H1 (cell line): ENCODE measurements at regions not wholly inside any gene's neighbourhood (a gene's known extent, or its start where the extent isn't known, plus 50 kb on each side); places are given as distances from the start of the nearest gene placed in this dataset.

Source experiments
- CTCF ChIA-PET: fragments of 300-600 bp; sonication (Branson Sonifier 250); formaldehyde crosslinking; loops from one replicate; lab custom pipeline; 2021; ENCODE audit not compliant: partially characterized antibody; lab: Charles Lee
- POLR2A ChIA-PET: fragments of 300-600 bp; sonication (Branson Sonifier 250); formaldehyde crosslinking; loops from one replicate; lab custom pipeline; 2021; ENCODE audit warnings: inconsistent platforms; ENCODE audit not compliant: partially characterized antibody; lab: Charles Lee
- DNase-seq, 2 experiments: peaks; one replicate each; pipeline versions ENCODE4 v3.0.0 to v3.0.0-alpha.2; 2010 to 2022; ENCODE audit warnings: low spot score in 2 of 2, low read depth in 1 of 2, mixed read lengths in 1 of 2
- FAIRE-seq: peaks from 2 replicates; lab custom pipeline; 2011; peaks lifted over from hg19 to GRCh38; lab: Jason Lieb, UNC
- H2AFZ ChIP-seq: 2 replicates; pipeline ENCODE4 v1.8.1; 2012; ENCODE audit warnings: low read length, inconsistent platforms
- H2AK5ac ChIP-seq: 2 replicates; pipeline ENCODE4 v1.6.1; 2013; ENCODE audit warnings: low read depth, low read length
- H2BK120ac ChIP-seq: replicated peaks from 2 replicates; pipeline ENCODE3; 2013; ENCODE audit warnings: low read depth, low read length, inconsistent platforms
- H2BK12ac ChIP-seq: 2 replicates; pipeline ENCODE4 v1.6.1; 2013; ENCODE audit warnings: low read depth, low read length
- H2BK15ac ChIP-seq: 2 replicates; pipeline ENCODE4 v1.6.1; 2013; ENCODE audit warnings: low read length
- H2BK20ac ChIP-seq: 2 replicates; pipeline ENCODE4 v1.6.1; 2013; ENCODE audit warnings: low read length
- H2BK5ac ChIP-seq: 2 replicates; pipeline ENCODE4 v1.6.1; 2013; ENCODE audit warnings: low read depth, low read length
- H3K14ac ChIP-seq: 2 replicates; pipeline ENCODE4 v1.6.1; 2013; ENCODE audit warnings: inconsistent platforms; ENCODE audit not compliant: insufficient read length
- H3K18ac ChIP-seq: 2 replicates; pipeline ENCODE4 v1.6.1; 2013; ENCODE audit warnings: low read length; ENCODE audit errors: extremely low read depth
- H3K23ac ChIP-seq: 2 replicates; pipeline ENCODE4 v1.6.1; 2013; ENCODE audit warnings: inconsistent platforms; ENCODE audit not compliant: insufficient read length
- H3K23me2 ChIP-seq: 2 replicates; pipeline ENCODE4 v1.6.1; 2013; ENCODE audit warnings: low read depth, low read length
- H3K27ac ChIP-seq: 2 replicates; pipeline ENCODE4 v1.6.1; 2011; ENCODE audit warnings: low read depth, low read length, inconsistent platforms
- H3K27me3 ChIP-seq, 4 experiments: replicated peaks in 1 of 4; 1 replicate in 1 of 4; 2 replicates in 3 of 4; pipeline versions ENCODE4 v1.6.1 to v1.8.1; 2011 to 2013; ENCODE audit warnings: low read length in 3 of 4, mild to moderate bottlenecking in 3 of 4, inconsistent platforms in 2 of 4, mixed read lengths in 2 of 4, moderate library complexity in 1 of 4; ENCODE audit not compliant: control insufficient read depth in 3 of 4, insufficient read depth in 3 of 4; ENCODE audit errors: extremely low read depth in 1 of 4
- H3K36me3 ChIP-seq, 4 experiments: 2 replicates each; pipeline versions ENCODE4 v1.6.1 to v1.8.1; 2011 to 2013; ENCODE audit warnings: mild to moderate bottlenecking in 4 of 4, low read length in 3 of 4, moderate library complexity in 2 of 4, control low read depth in 1 of 4, inconsistent platforms in 1 of 4; ENCODE audit not compliant: insufficient read depth in 4 of 4, control insufficient read depth in 2 of 4
- H3K4ac ChIP-seq: replicated peaks from 2 replicates; pipeline ENCODE3; 2013; ENCODE audit warnings: low read length, low read depth, mixed read lengths, inconsistent platforms; ENCODE audit not compliant: insufficient read length
- H3K4me1 ChIP-seq, 4 experiments: replicated peaks in 1 of 4; 1 replicate in 1 of 4; 2 replicates in 3 of 4; pipeline versions ENCODE4 v1.6.1 to v1.8.1; 2011 to 2013; ENCODE audit warnings: low read length in 3 of 4, inconsistent platforms in 2 of 4, mixed read lengths in 1 of 4; ENCODE audit not compliant: insufficient read depth in 4 of 4, control insufficient read depth in 3 of 4
- H3K4me2 ChIP-seq, 2 experiments: 2 replicates each; pipeline versions ENCODE4 v1.6.1 to v1.8.1; 2011 to 2013; ENCODE audit warnings: low read depth in 2 of 2, low read length in 2 of 2, control low read depth in 1 of 2, inconsistent platforms in 1 of 2, mild to moderate bottlenecking in 1 of 2; ENCODE audit not compliant: insufficient read depth in 1 of 2
- H3K4me3 ChIP-seq, 4 experiments: fragments of 200-600, 300-600 bp in 1 of 4; sonication (generic), shearing (Covaris generic), sonication (Bioruptor Twin) in 1 of 4; 2 replicates each; pipeline versions ENCODE4 v1.5.1 to v1.8.1; 2011 to 2016; ENCODE audit warnings: low read length in 4 of 4, low read depth in 3 of 4, control low read depth in 2 of 4, inconsistent platforms in 2 of 4, mild to moderate bottlenecking in 2 of 4, mixed read lengths in 1 of 4, moderate library complexity in 1 of 4; ENCODE audit not compliant: insufficient read depth in 2 of 4; ENCODE audit errors: extremely low read depth in 1 of 4
- H3K56ac ChIP-seq: replicated peaks from 2 replicates; pipeline ENCODE3; 2013; ENCODE audit warnings: low read depth, mild to moderate bottlenecking, mixed read lengths, low read length, inconsistent platforms; ENCODE audit not compliant: insufficient read length
- H3K79me1 ChIP-seq: 2 replicates; pipeline ENCODE4 v1.6.1; 2013; ENCODE audit warnings: low read depth, low read length, control low read depth
- H3K79me2 ChIP-seq, 2 experiments: 2 replicates each; pipeline versions ENCODE4 v1.6.1 to v1.8.1; 2012 to 2013; ENCODE audit warnings: low read length in 2 of 2, mild to moderate bottlenecking in 2 of 2, inconsistent platforms in 1 of 2; ENCODE audit not compliant: insufficient read depth in 2 of 2, control insufficient read depth in 1 of 2
- H3K9ac ChIP-seq, 4 experiments: replicated peaks in 1 of 4; 1 replicate in 1 of 4; 2 replicates in 3 of 4; pipeline versions ENCODE4 v1.6.1 to v1.8.1; 2011 to 2013; ENCODE audit warnings: low read depth in 3 of 4, low read length in 3 of 4, control low read depth in 2 of 4, mild to moderate bottlenecking in 2 of 4, moderate library complexity in 2 of 4, inconsistent platforms in 1 of 4; ENCODE audit errors: extremely low read depth in 1 of 4
- H3K9me3 ChIP-seq, 2 experiments: 2 replicates each; pipeline versions ENCODE4 v1.6.1 to v1.8.1; 2012 to 2013; ENCODE audit warnings: mild to moderate bottlenecking in 2 of 2, moderate library complexity in 2 of 2, control low read depth in 1 of 2, inconsistent platforms in 1 of 2, low read depth in 1 of 2, low read length in 1 of 2, mixed read lengths in 1 of 2; ENCODE audit not compliant: insufficient read depth in 2 of 2
- H4K20me1 ChIP-seq, 2 experiments: replicated peaks in 1 of 2; 2 replicates each; pipeline versions ENCODE3 to v1.8.1; 2011 to 2013; ENCODE audit warnings: inconsistent platforms in 2 of 2, low read length in 2 of 2, mild to moderate bottlenecking in 1 of 2; ENCODE audit not compliant: insufficient read depth in 2 of 2, control insufficient read depth in 1 of 2
- H4K5ac ChIP-seq: 2 replicates; pipeline ENCODE4 v1.6.1; 2013; ENCODE audit warnings: low read length, low read depth, mixed read lengths, inconsistent platforms; ENCODE audit not compliant: insufficient read length
- H4K8ac ChIP-seq: 2 replicates; pipeline ENCODE4 v1.8.0; 2013; ENCODE audit warnings: mild to moderate bottlenecking, moderate library complexity, low read length, inconsistent platforms; ENCODE audit not compliant: insufficient read depth; ENCODE audit errors: extremely low read depth
- H4K91ac ChIP-seq: replicated peaks from 2 replicates; pipeline ENCODE3; 2013; ENCODE audit warnings: low read length, mixed read lengths, inconsistent platforms; ENCODE audit not compliant: insufficient read length
- WGBS, 2 experiments: shearing (Covaris generic) in 1 of 2; methylation state at CpG; one replicate each; pipeline versions ENCODE4 v1.1.6 to v1.1.7; 2013 to 2015; ENCODE audit warnings: low lambda C conversion rate in 2 of 2, mixed read lengths in 2 of 2, inconsistent platforms in 1 of 2, low coverage in 1 of 2, missing lambda C conversion rate in 1 of 2; ENCODE audit not compliant: insufficient replicate concordance in 2 of 2, insufficient coverage in 1 of 2, insufficient read length in 1 of 2; ENCODE audit errors: extremely low coverage in 1 of 2, missing lambda C conversion rate in 1 of 2; 5-methylcytosine and 5-hydroxymethylcytosine counted together

DNA sequence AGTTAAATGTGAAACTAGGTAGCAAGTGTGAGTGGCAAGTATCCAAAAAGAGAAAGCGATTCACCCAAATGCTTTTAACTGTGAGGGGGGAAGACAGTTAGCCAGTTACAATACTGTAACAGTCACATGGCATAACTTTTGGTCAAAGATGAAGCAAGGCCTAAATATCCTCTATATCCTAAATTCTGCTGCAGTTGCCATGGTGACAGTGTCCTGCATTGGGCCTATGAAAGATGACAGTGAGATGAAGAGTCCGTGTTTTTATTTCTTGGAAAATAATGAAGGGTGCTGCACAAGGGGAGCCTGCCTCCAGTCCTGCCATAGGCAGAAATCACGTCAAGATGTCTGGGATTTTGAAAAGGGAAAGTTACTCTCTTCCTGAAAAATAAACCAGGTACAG, 534.6 kb downstream of the NTRK2 start:
- Histone ChIP-seq H2BK5ac (no peak overlapping the region), H4K20me1 (no peaks in the 10 kb centered on the region), H4K91ac (no peak overlapping the region), H3K14ac (no peak overlapping the region), H4K8ac (no peak overlapping the region), H3K18ac (no peak overlapping the region), H3K79me2 (peaks cover 0 to 2% of the 10 kb centered on the region in 2 experiments; a peak in 1 of 4 replicates), H3K23ac (no peak overlapping the region), H3K4ac (no peak overlapping the region), H2BK120ac (no peak overlapping the region), H3K23me2 (no peaks in the 10 kb centered on the region), H3K4me3 (no peak overlapping the region), H3K36me3 (no peaks in the 10 kb centered on the region), H4K5ac (no peak overlapping the region), H3K4me2 (no peak overlapping the region), H2BK12ac (no peak overlapping the region), H2BK20ac (no peak overlapping the region), H3K79me1 (no peaks in the 10 kb centered on the region; the same call in 1 of the 2 replicates), H2AFZ (no peak overlapping the region), H3K4me1 (no peaks in the 10 kb centered on the region), H3K9me3 (0 out of 4 replicates have a peak, but pooled peaks cover 0 to 6% of the 10 kb centered on the region in 2 experiments), H3K27me3 (no peaks in the 10 kb centered on the region), H2BK15ac (no peak overlapping the region), H2AK5ac (no peak overlapping the region), H3K56ac (no peak overlapping the region), H3K9ac (no peak overlapping the region), H3K27ac (no peak overlapping the region)
- 84% methylated on average over 3 of the region's 3 CpGs; no CpG with 5 or more reads in 1 of the 2 experiments for WGBS, 2 experiments
- DNase-seq (no peak), FAIRE-seq (no peak)
- CTCF ChIA-PET = interaction anchor here (0.7 kb wide), 1 partner anchor 16 kb away, joined by 5 read pairs; no protein-coding TSS in a partner anchor
- POLR2A ChIA-PET = no interaction called here
